Activated T-helper 1 cell treated with anti-CD3 and anti-CD28 coated beads, Interleukin-2, amount 50 U/mL, for 16 hours (primary cell): ENCODE measurements at regions not wholly inside any gene's neighbourhood (a gene's known extent, or its start where the extent isn't known, plus 50 kb on each side); places are given as distances from the start of the nearest gene placed in this dataset.

Experiments
- DNase-seq, 2 donors: peaks; one replicate each; pipeline ENCODE4 v3.0.0-alpha.2; 2020; ENCODE audit warnings: low read depth in 1 of 2, low spot score in 1 of 2

- no peak for DNase-seq
Measured at GRCh38 chr10:112022196-112022595, 161.4 kb downstream of the GPAM start.

DNA sequence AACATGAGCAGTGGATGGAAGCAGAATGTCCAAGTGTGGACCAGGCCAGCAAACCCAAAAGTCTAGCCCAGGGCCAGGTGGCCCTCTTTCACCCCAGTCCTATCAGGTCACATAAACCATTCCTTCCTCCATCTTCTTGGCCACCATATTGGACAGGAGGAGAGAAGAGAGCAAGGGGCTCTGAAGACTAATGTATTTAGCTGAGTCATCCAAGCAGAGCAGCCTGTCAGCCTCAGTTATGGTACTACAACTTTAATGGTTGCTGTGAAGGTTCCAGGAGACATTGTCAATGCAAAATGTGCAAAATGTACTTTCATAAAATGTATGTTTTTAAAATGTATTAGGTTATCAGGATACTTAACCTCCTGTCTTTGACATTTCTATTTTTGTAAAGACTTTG, 159.5 kb downstream of the GPAM start:
- DNase-seq: no peak

GRCh38 chr10:112025228-112025627, 158.3 kb downstream of the GPAM start:
- no peak for DNase-seq

DNA sequence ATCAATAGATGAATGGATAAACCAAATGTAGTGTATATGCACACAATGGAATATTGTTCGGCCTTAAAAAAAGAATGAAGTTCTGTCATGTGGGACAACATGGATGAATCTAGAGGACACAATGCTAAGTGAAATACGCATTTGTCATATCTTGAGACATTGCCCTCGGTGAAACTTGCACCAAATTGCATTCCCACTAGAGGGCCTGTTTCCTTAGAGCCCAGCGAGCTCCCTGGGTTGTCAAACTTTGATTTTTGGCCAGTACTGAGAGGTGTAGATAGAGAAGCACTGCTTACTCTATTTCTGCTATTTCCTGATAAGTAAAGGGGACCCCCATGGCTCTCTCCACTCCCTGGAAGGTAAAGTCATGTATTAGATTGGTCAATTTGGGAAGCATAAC, 157.1 kb downstream of the GPAM start:
- DNase-seq: no peak

- DNase-seq: no peak
Measured at GRCh38 chr10:112027731-112028280, 155.8 kb downstream of the GPAM start.

- no peak for DNase-seq
Measured at GRCh38 chr10:112030431-112030830, 153.1 kb downstream of the GPAM start.

- DNase-seq: no peak
Measured at GRCh38 chr10:112039823-112040222, 143.7 kb downstream of the GPAM start.

DNA sequence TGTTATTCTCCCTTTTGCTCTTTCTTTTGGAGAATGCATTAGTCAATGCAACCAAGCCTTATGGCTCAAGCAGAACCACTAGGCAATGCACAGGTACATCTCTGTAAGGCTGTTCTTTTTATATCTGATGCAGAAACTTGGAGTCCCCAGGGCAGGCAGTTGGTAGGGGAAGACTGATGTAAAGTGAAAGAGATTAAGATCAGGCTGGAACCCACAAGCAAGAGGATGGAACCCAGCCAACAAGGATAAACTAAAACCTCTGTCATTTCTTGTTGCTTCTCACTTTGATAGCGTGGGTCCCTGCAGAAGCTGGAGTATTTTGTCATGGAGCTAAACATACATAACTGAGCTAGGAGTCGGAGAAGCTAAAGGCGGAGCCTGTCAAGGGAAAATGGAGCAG, 142.9 kb downstream of the GPAM start:
- DNase-seq: no peak

GRCh38 chr10:112045938-112046337, 137.6 kb downstream of the GPAM start:
- no peak for DNase-seq

DNA sequence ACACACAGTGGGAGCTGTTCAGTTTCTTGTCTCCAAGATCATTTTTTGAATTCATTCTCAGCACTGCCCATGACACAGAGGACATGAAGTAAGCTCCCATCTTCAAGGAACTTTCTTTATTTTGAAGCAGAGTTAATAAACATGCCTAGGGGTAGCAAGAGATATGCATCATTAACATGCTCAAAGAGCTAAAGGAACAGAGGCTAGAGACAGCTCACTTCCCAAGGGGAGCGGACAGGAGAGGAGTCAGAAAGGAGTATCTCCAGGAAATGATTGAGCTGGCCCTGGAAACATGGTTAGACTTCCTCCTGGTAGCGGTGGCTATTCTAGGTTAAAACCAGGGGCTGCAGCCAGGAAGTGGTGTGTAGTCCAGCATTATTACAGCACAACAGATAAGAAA, 135.9 kb downstream of the GPAM start:
- DNase-seq: no peak

DNA sequence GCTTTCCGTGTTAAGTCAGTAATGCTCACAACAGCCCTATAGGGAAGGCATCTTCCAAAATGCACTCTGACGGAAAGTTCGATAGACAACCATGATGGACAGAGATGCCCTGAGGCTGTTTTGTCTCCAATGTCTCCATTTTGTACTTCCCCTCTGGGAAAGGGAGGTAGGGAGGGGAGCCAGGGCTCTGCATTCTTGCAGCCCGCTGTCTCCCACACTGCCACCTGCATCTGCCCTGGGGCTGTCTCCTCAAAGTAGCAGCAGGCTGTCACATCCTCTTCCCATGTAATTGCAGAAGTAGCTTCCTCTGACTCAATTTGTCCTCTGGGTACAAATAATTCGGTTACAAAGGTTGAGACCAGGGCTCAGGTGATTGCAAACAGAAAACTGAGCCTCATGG, 131.4 kb downstream of the GPAM start:
- DNase-seq: no peak

DNA sequence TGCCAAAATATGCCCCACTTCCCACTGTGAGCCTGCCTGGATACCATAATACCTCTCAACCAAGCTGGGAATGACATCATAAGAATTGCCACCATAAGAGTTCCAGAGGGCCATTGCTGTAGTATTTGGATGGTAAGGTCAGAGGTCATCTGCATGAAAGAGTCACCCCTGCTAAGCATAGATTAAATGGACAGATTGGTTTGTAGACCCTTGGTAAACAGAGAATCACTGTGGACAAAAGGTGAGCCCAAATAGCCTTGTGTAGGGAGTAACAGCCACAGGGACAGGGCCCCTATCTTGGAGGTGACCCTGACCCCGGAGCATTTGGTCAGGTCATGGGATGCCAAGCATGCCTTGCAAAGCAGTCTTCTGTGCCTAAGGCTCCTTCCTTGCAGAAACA, 129.7 kb downstream of the GPAM start:
- no peak for DNase-seq

- DNase-seq: no peak
Measured at GRCh38 chr10:112054516-112054915, 129.0 kb downstream of the GPAM start.

DNA sequence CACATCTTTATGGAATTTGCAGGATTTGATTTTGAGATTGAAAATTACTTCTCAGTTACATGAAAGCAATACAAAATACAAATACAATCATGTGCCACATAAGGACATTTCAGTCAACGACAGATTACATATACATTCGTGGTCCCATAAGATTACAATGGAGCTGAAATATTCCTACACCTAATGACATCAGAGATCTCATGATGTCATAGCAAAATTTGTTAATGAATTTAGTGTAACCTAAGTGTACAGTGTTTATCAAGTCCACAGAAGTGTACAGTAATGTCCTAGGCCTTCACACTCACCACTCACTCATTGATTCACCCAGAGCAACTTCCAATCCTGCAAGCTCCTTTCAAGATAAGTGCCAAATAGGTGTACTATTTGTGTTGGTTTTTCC, 126.5 kb downstream of the GPAM start:
- DNase-seq: no peak

GRCh38 chr10:112059220-112059619, 124.3 kb downstream of the GPAM start:
- DNase-seq: no peak

DNA sequence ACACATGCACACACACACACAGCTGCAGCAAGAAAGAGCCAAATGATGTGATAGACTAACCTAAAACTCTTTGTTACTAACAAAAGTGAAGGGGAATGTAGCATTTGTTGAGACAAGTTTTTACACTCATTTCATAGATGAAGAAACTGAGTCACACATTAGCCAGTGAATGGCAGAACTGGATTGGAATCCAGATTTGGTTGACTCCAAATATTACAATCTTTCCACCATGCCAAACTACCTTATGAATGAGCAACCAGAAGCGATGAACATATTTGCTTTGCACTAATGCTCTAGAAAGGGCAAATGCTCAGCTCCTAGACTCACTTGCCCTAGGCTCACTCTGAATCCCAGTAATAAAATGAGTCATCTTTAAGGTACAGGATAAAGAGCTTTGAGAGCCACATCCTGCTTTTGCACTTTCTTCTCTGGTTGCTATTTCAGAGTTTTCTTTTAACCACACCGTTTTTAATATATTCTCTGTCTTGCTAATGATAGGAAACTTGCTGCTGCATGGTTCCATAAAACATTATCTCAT, 111.9 kb downstream of the GPAM start:
- no peak for DNase-seq

DNA sequence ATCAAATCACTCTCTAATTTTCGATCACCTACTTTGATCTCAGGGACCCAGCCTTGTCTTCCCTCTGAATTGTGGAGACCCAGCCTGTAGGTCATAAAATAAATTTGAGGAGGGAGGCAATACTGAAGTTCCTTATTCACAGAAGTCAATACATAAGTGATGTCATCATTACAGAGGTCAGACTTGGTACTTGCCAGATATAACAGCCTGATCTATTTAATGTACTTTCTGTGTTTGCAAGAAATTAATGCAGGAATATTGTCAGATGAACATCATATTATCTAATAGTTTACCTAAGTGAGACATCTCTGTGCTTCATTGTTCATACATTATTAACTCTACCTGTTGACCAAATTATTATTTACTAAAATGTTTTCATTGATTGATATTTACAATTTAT, 105.6 kb downstream of the GPAM start:
- no peak for DNase-seq

GRCh38 chr10:112080231-112080630, 103.3 kb downstream of the GPAM start:
- DNase-seq: no peak

GRCh38 chr10:112082120-112082519, 101.4 kb downstream of the GPAM start:
- no peak for DNase-seq

DNA sequence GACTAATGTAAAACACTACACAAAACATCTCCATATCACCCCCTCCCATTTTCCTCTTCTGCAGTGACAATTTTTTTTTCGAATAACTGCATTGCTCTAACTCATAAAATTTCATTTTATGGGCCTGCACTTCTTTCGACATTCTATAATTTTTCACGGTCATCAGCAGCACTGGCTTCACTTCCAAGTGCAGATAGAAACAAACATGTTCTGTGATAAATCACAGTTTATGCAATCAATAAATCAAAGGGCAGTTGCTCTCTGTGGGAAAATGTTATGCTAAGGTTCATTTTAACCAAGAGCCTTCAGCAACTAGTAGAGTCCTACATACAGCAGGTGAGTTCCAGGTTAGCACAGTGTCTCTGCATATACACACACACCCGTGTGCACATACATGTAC, 100.1 kb downstream of the GPAM start:
- no peak for DNase-seq

GRCh38 chr10:112087953-112088456, 95.6 kb downstream of the GPAM start:
- no peak for DNase-seq

- no peak for DNase-seq
Measured at GRCh38 chr10:112091703-112092102, 91.9 kb downstream of the GPAM start.

DNA sequence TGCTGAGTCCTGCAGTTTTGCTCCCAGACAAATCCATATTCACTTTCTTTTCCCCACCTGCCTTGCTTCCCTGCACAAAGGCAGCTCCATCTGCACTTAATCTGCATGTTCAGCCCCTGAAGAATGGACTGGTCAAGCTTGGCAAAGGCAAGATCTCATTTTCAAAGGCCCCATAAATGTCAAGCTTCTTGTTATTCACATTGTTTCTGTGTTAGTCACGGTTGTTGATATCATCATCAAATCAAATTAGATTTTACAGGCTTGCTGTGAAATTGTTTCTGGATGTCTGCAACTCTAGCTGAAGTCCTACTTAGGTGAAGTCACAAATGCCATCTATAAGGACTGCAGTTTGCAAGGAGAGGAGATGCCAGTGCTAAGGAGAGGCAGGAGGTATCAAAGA, 91.0 kb downstream of the GPAM start:
- no peak for DNase-seq
